ENCODE measurements at regions not wholly inside any gene's neighbourhood (a gene's known extent, or its start where the extent isn't known, plus 50 kb on each side); places are given as distances from the start of the nearest gene placed in this dataset.

GRCh38 chr12:17369556-17369955, 720.4 kb downstream of the RERGL start (continued):
- TF ChIP-seq KAT7 (CRISPR knock-in tag; IDR thresholded peaks at IDR 0.05; ENCODE audit: borderline replicate concordance) (no peak), MAX (CRISPR knock-in tag; IDR thresholded peaks at IDR 0.05) (no peak), CBFB (CRISPR knock-in tag; IDR thresholded peaks at IDR 0.05) (no peak), ADNP (tag; IDR thresholded peaks at IDR 0.05) (no peak), TFAM (CRISPR knock-in tag; conservative IDR thresholded peaks at IDR 0.05) (no peak), ZNF41 (CRISPR knock-in tag; conservative IDR thresholded peaks at IDR 0.05) (no peak), FOXP1 (CRISPR knock-in tag; IDR thresholded peaks at IDR 0.05) (no peak), HCFC1 (IDR thresholded peaks at IDR 0.05; ENCODE audit: low read depth, low read length) (no peak)
- TF ChIP-seq, protein P1, sequence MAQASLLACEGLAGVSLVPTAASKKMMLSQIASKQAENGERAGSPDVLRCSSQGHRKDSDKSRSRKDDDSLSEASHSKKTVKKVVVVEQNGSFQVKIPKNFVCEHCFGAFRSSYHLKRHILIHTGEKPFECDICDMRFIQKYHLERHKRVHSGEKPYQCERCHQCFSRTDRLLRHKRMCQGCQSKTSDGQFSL (CRISPR knock-in tag; IDR thresholded peaks at IDR 0.05), result no peak
- TF ChIP-seq, protein P1 (tag; IDR thresholded peaks at IDR 0.05), result no peak

- H3K36me3 ChIP-seq (ENCODE audit: control insufficient read depth, insufficient read depth, low read length), result no peaks in the 10 kb centered on the region
- no peak overlapping the region for H3K4me2 ChIP-seq (ENCODE audit: insufficient read depth, low read length)
- no peaks in the 10 kb centered on the region for H4K20me1 ChIP-seq (replicated peaks; ENCODE audit: control insufficient read depth, insufficient read depth, low read length)
- WGBS (ENCODE audit: insufficient coverage, low coverage, missing lambda C conversion rate), result 0% methylated on average over 3 of the region's 3 CpGs
- ChIA-PET POLR2A (no interaction called here), CTCF (ENCODE audit: low intra/inter-chr PET ratio) (no interaction called here)
- H3K79me2 ChIP-seq (ENCODE audit: control insufficient read depth, insufficient read depth, low read length), result no peaks in the 10 kb centered on the region
- no peak overlapping the region for H2AFZ ChIP-seq (ENCODE audit: low read depth, low read length)
- in situ Hi-C loops (cut with MboI) (no loop called here), intact Hi-C loops (cut with micrococcal nuclease) (no loop called here)
- no peak for ATAC-seq
- no peak overlapping the region for H3K4me3 ChIP-seq
- DNase-seq (ENCODE audit: extremely low read depth in 1 of 4, low spot score in 3 of 4), result no peak
- H3K27me3 ChIP-seq (ENCODE audit: control insufficient read depth in 2 of 2, insufficient read depth in 2 of 2, low read length in 2 of 2), result no peaks in the 10 kb centered on the region
- no TSS peak for BruUV-seq (replicated peaks)
- H3K4me1 ChIP-seq (replicated peaks in 1 of 2; ENCODE audit: control insufficient read depth in 2 of 2, insufficient read depth in 2 of 2, low read length in 2 of 2), result no peaks in the 10 kb centered on the region
- no peaks in the 10 kb centered on the region for H3K9me1 ChIP-seq (ENCODE audit: control insufficient read depth, insufficient read depth, low read length)
- FAIRE-seq, result no peak
- H3K9me3 ChIP-seq (replicated peaks; ENCODE audit: control insufficient read depth, insufficient read depth, low read depth, low read length), result no peaks in the 10 kb centered on the region
- H3K27ac ChIP-seq (ENCODE audit: extremely low read depth, low read depth, low read length), result no peak overlapping the region
- H3K9ac ChIP-seq (ENCODE audit: insufficient read depth in 1 of 2, low read depth in 2 of 2, low read length in 2 of 2), result no peak overlapping the region
- no peak for TF ChIP-seq U2AF2 (optimal IDR thresholded peaks at IDR 0.05; ENCODE audit: low read depth, low read length)
- TF ChIP-seq CHD2 (IDR thresholded peaks at IDR 0.05; ENCODE audit: low read depth, low read length), result no peak
- no peak for TF ChIP-seq KDM4B (IDR thresholded peaks at IDR 0.05; ENCODE audit: borderline replicate concordance in 2 of 2, low read depth in 1 of 2)
- TF ChIP-seq CHCHD3 (CRISPR knock-in tag; IDR thresholded peaks at IDR 0.05), result no peak
- no peak for TF ChIP-seq ZNF146 (CRISPR knock-in tag; IDR thresholded peaks at IDR 0.05; ENCODE audit: unreplicated experiment)
- TF ChIP-seq ZNF253 (CRISPR knock-in tag; conservative IDR thresholded peaks at IDR 0.05), result no peak
- TF ChIP-seq, protein P2, sequence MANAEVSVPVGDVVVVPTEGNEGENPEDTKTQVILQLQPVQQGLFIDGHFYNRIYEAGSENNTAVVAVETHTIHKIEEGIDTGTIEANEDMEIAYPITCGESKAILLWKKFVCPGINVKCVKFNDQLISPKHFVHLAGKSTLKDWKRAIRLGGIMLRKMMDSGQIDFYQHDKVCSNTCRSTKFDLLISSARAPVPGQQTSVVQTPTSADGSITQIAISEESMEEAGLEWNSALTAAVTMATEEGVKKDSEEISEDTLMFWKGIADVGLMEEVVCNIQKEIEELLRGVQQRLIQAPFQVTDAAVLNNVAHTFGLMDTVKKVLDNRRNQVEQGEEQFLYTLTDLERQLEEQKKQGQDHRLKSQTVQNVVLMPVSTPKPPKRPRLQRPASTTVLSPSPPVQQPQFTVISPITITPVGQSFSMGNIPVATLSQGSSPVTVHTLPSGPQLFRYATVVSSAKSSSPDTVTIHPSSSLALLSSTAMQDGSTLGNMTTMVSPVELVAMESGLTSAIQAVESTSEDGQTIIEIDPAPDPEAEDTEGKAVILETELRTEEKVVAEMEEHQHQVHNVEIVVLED (CRISPR knock-in tag; IDR thresholded peaks at IDR 0.05), result no peak
- TF ChIP-seq ZNF224 (CRISPR knock-in tag; IDR thresholded peaks at IDR 0.05), result no peak
- TF ChIP-seq ZNF507 (tag; conservative IDR thresholded peaks at IDR 0.05), result no peak
- TF ChIP-seq GTF2F1 (IDR thresholded peaks at IDR 0.05; ENCODE audit: low read depth, low read length), result no peak
- no peak for TF ChIP-seq EWSR1 (IDR thresholded peaks at IDR 0.05; ENCODE audit: borderline replicate concordance, low read depth, partially characterized antibody)
- no peak for TF ChIP-seq ATF7 (IDR thresholded peaks at IDR 0.05)
- TF ChIP-seq ZNF76 (CRISPR knock-in tag; IDR thresholded peaks at IDR 0.05; ENCODE audit: borderline replicate concordance), result no peak
- no peak for TF ChIP-seq ZNF311 (CRISPR knock-in tag; IDR thresholded peaks at IDR 0.05)
These were observed 728.8 kb downstream of the RERGL start for GRCh38 chr12:17361224-17361623.

All from K562 (cell line).